HEK293 (cell line): ENCODE measurements at regions not wholly inside any gene's neighbourhood (a gene's known extent, or its start where the extent isn't known, plus 50 kb on each side); places are given as distances from the start of the nearest gene placed in this dataset.
"Not testable (repeated sequence)": the region's sequence is repeated elsewhere in the genome, so short reads cannot be mapped to it uniquely, and the experiment has no call there.

Source experiments
- CTCF ChIP-seq: fragments of 450-650 bp; formaldehyde crosslinking; IDR thresholded peaks from 2 replicates; pipeline ENCODE4 v1.5.1; 2016; ENCODE audit warnings: missing biosample characterization, missing genetic modification characterization
- HOXD13 ChIP-seq: sonication (generic); formaldehyde crosslinking; IDR thresholded peaks from 2 replicates; pipeline ENCODE4 v1.8.0; 2022; ENCODE audit warnings: missing genetic modification reagents, borderline replicate concordance
- KLF16 ChIP-seq: fragments of 450-650 bp; formaldehyde crosslinking; IDR thresholded peaks from 2 replicates; pipeline ENCODE4 v1.5.1; 2017; ENCODE audit warnings: missing biosample characterization, missing genetic modification characterization
- ZBTB1 ChIP-seq: fragments of 450-650 bp; formaldehyde crosslinking; IDR thresholded peaks from 2 replicates; pipeline ENCODE4 v1.5.1; 2016; ENCODE audit warnings: missing biosample characterization, missing genetic modification characterization
- ZNF214 ChIP-seq: fragments of 450-650 bp; formaldehyde crosslinking; IDR thresholded peaks from 2 replicates; pipeline ENCODE4 v1.5.1; 2017; ENCODE audit warnings: missing biosample characterization, mild to moderate bottlenecking, missing genetic modification characterization, borderline replicate concordance
- ZNF274 ChIP-seq, 2 experiments: fragments of 200-500 bp in 1 of 2; fragments of 450-650 bp in 1 of 2; sonication (Bioruptor generic) in 1 of 2; formaldehyde crosslinking in 1 of 2; IDR thresholded peaks; 2 replicates each; pipeline versions ENCODE4 v1.5.1 to v1.6.1; 2014 to 2016; ENCODE audit warnings: borderline replicate concordance in 1 of 2, inconsistent platforms in 1 of 2, low read length in 1 of 2, missing biosample characterization in 1 of 2, missing genetic modification characterization in 1 of 2
- ZNF791 ChIP-seq: fragments of 450-650 bp; formaldehyde crosslinking; IDR thresholded peaks from 2 replicates; pipeline ENCODE4 v1.5.1; 2016; ENCODE audit warnings: missing biosample characterization, missing genetic modification characterization
- TF ChIP-seq, protein P1 (sequence below): sonication (generic); formaldehyde crosslinking; IDR thresholded peaks from 2 replicates; pipeline ENCODE4 v1.8.1; 2022; ENCODE audit warnings: mild to moderate bottlenecking, moderate library complexity, missing genetic modification reagents

DNA sequence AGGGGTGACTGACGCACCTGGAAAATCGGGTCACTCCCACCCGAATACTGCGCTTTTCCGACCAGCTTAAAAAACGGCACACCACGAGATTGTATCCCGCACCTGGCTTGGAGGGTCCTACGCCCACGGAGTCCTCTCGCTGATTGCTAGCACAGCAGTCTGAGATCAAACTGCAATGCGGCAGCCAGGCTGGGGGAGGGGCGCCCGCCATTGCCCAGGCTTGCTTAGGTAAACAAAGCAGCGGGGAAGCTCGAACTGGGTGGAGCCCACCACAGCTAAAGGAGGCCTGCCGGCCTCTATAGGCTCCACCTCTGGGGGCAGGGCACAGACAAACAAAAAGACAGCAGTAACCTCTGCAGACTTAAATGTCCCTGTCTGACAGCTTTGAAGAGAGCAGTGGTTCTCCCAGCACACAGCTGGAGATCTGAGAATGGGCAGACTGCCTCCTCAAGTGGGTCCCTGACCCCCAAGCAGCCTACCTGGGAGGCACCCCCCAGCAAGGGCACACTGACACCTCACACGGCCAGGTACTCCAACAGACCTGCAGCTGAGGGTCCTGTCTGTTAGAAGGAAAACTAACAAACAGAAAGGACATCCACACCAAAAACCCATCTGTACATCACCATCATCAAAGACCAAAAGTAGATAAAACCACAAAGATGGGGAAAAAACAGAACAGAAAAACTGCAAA lies 714.5 kb upstream of the PITX2 start:
- not testable (repeated sequence) for TF ChIP-seq CTCF; ZNF214 (tag by site-specific recombination); ZNF791 (tag by site-specific recombination); ZBTB1 (tag by site-specific recombination); KLF16; ZNF274 (IDR thresholded peaks at IDR 0.05; ENCODE audit: low read length); ZNF274 (tag by site-specific recombination; IDR thresholded peaks at IDR 0.05; ENCODE audit: borderline replicate concordance); HOXD13 (CRISPR knock-in tag)
- TF ChIP-seq, protein P1, sequence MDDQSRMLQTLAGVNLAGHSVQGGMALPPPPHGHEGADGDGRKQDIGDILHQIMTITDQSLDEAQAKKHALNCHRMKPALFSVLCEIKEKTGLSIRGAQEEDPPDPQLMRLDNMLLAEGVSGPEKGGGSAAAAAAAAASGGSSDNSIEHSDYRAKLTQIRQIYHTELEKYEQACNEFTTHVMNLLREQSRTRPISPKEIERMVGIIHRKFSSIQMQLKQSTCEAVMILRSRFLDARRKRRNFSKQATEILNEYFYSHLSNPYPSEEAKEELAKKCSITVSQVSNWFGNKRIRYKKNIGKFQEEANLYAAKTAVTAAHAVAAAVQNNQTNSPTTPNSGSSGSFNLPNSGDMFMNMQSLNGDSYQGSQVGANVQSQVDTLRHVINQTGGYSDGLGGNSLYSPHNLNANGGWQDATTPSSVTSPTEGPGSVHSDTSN (CRISPR knock-in tag): not testable (repeated sequence)
